Lung (tissue), 11 donors: ENCODE measurements at regions not wholly inside any gene's neighbourhood (a gene's known extent, or its start where the extent isn't known, plus 50 kb on each side); places are given as distances from the start of the nearest gene placed in this dataset.

Experiments
- ATAC-seq: fragments of 200-7000 bp; cut with Tn5 transposase; one replicate; pipeline ENCODE4 v1.9.1; 2020; ENCODE audit warnings: moderate number of reproducible peaks; ENCODE audit not compliant: insufficient read depth, low FRiP score
- DNase-seq, 3 donors: peaks; one replicate each; pipeline ENCODE4 v3.0.0-alpha.2; 2013 to 2017
- H3K27ac ChIP-seq, 2 donors: one replicate each; pipeline ENCODE4 v1.5.1; 2013; ENCODE audit warnings: mild to moderate bottlenecking in 2 of 2, moderate library complexity in 2 of 2, control low read depth in 1 of 2, inconsistent platforms in 1 of 2, low read depth in 1 of 2, low read length in 1 of 2
- H3K27me3 ChIP-seq, 3 donors: one replicate each; pipeline ENCODE4 v1.5.1; 2013; ENCODE audit warnings: low read length in 2 of 3; ENCODE audit not compliant: control insufficient read depth in 3 of 3, insufficient read depth in 3 of 3
- H3K36me3 ChIP-seq, 4 donors: one replicate each; pipeline ENCODE4 v1.5.1; 2013; ENCODE audit warnings: low read length in 4 of 4, mild to moderate bottlenecking in 1 of 4, moderate library complexity in 1 of 4; ENCODE audit not compliant: control insufficient read depth in 4 of 4, insufficient read depth in 4 of 4
- H3K4me1 ChIP-seq, 5 donors: one replicate each; pipeline ENCODE4 v1.5.1; 2013; ENCODE audit warnings: low read length in 5 of 5, mild to moderate bottlenecking in 2 of 5, moderate library complexity in 1 of 5; ENCODE audit not compliant: control insufficient read depth in 5 of 5, insufficient read depth in 5 of 5
- H3K4me3 ChIP-seq: one replicate; pipeline ENCODE4 v1.5.1; 2013; ENCODE audit warnings: mild to moderate bottlenecking, control low read depth, moderate library complexity
- H3K9ac ChIP-seq, 2 donors: one replicate each; pipeline ENCODE4 v1.5.1; 2013; ENCODE audit warnings: low read length in 2 of 2, control low read depth in 1 of 2; ENCODE audit not compliant: insufficient read depth in 1 of 2
- H3K9me3 ChIP-seq, 4 donors: one replicate each; pipeline ENCODE4 v1.5.1; 2013; ENCODE audit warnings: low read length in 3 of 4, mild to moderate bottlenecking in 1 of 4, moderate library complexity in 1 of 4; ENCODE audit not compliant: control insufficient read depth in 4 of 4, insufficient read depth in 3 of 4
- CTCF ChIP-seq: IDR thresholded peaks from 2 replicates; pipeline ENCODE4 v1.5.1; 2012; ENCODE audit warnings: mild to moderate bottlenecking; ENCODE audit errors: control extremely low read depth, extremely low read depth
- WGBS, 2 donors: extraction: QIAGEN DNeasy Blood & Tissue Kit; methylation state at CpG; one replicate each; pipeline ENCODE4 v1.1.7; 2013; 5-methylcytosine and 5-hydroxymethylcytosine counted together
- donor health status: control.
- donor health status: control.
- donor health status: Bipolar disorder and iron deficiency.
- donor health status: healthy.
- donor health status: DM: yes; HTN: yes; CAD: no.

- 55 to 70% methylated on average over 7 of the region's 7 CpGs for WGBS, 2 donors
- H3K27me3 ChIP-seq, result no peaks in the 10 kb centered on the region
- no peak overlapping the region for H3K4me3 ChIP-seq
- H3K4me1 ChIP-seq, result no peaks in the 10 kb centered on the region
- no peak overlapping the region for H3K27ac ChIP-seq
- DNase-seq, result no peak
- TF ChIP-seq CTCF, result no peak
- H3K9ac ChIP-seq, result no peak overlapping the region
- H3K36me3 ChIP-seq, result no peaks in the 10 kb centered on the region
- ATAC-seq, result no peak
- H3K9me3 ChIP-seq, result no peaks in the 10 kb centered on the region
These were observed 178.6 kb downstream of the SATB1 start for GRCh38 chr3:18246336-18247060.

- H3K4me3 ChIP-seq, result no peak overlapping the region
- 45 to 52% methylated on average over 4 of the region's 4 CpGs for WGBS, 2 donors
- no peaks in the 10 kb centered on the region for H3K27me3 ChIP-seq
- no peaks in the 10 kb centered on the region for H3K4me1 ChIP-seq
- no peaks in the 10 kb centered on the region for H3K9me3 ChIP-seq
- no peak for ATAC-seq
- H3K9ac ChIP-seq, result no peak overlapping the region
- no peak for DNase-seq
- H3K27ac ChIP-seq, result no peak overlapping the region
- H3K36me3 ChIP-seq, result no peaks in the 10 kb centered on the region
- TF ChIP-seq CTCF, result no peak
These were observed 179.4 kb downstream of the SATB1 start for GRCh38 chr3:18245721-18246120.

DNA sequence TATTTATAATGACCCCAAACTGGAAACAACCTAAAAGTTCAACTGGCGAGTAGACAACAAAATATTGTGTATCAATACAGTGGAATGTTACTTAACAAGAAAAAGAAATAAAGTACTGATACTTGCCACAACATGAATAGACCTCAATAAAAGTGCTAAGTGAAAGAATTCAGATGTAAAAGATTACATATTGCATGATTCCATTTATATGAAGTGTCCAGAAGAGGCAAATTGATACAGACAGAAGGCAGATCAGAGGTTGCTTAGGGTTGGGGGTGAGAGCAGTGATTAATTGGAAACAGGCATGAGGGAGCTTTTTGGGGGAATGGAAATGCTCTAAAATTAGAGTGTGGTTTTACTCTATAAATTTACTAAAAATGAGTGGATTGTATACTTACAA is 183.3 kb downstream of the SATB1 start:
- WGBS, 2 donors, result 83 to 94% methylated on average over 1 of the region's 1 CpG

More for the DNA sequence above, 183.3 kb downstream of the SATB1 start:
- Histone ChIP-seq H3K4me3 (no peak overlapping the region), H3K27ac (no peak overlapping the region), H3K9ac (no peak overlapping the region), H3K27me3 (no peaks in the 10 kb centered on the region), H3K36me3 (no peaks in the 10 kb centered on the region), H3K9me3 (no peaks in the 10 kb centered on the region), H3K4me1 (no peaks in the 10 kb centered on the region)
- DNase-seq, result no peak
- no peak for ATAC-seq
- no peak for TF ChIP-seq CTCF
